ENCODE measurements at regions not wholly inside any gene's neighbourhood (a gene's known extent, or its start where the extent isn't known, plus 50 kb on each side); places are given as distances from the start of the nearest gene placed in this dataset.
A peak's percentile ranks its signal among the peaks of the same experiment; 100 is the strongest.

DNA sequence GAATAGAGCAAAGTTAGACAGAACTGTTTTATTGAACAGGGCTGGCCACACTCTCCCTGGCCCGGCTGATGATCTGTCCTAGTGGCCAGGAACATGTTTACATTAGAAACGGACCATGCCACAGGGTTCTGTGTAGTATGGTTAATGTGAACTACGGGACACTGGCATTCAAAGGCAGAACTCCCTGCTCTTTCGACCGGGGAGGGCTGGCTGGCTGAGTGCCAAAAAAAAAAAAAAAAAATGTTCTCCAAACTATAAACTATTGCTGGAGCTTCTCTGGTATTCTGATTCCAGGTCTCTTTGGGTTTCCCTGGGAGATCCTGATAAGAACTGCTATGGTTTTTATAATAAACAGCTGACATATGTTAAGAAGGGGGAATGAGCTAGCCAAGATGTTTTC, 1262.6 kb upstream of the SORCS1 start:
- DNase-seq (ENCODE audit: low read depth, low spot score) = no peak
- CTCF ChIA-PET = interaction anchor here (0.7 kb wide), 1 partner anchor 958 kb away, joined by 4 read pairs; no protein-coding TSS in a partner anchor
- H3K4me3 ChIP-seq (ENCODE audit: low read depth, low read length) = no peak overlapping the region
- no peak overlapping the region for H3K27ac ChIP-seq (ENCODE audit: low read depth, low read length)
- H3K9me3 ChIP-seq (ENCODE audit: control insufficient read depth, insufficient read depth, low read length) = peaks cover 6% of the 10 kb centered on the region; the same call in 1 of the 2 replicates
- POLR2A ChIA-PET = no interaction called here
- H3K27me3 ChIP-seq (ENCODE audit: control insufficient read depth, insufficient read depth, low read length) = no peaks in the 10 kb centered on the region
- TF ChIP-seq, protein P1, sequence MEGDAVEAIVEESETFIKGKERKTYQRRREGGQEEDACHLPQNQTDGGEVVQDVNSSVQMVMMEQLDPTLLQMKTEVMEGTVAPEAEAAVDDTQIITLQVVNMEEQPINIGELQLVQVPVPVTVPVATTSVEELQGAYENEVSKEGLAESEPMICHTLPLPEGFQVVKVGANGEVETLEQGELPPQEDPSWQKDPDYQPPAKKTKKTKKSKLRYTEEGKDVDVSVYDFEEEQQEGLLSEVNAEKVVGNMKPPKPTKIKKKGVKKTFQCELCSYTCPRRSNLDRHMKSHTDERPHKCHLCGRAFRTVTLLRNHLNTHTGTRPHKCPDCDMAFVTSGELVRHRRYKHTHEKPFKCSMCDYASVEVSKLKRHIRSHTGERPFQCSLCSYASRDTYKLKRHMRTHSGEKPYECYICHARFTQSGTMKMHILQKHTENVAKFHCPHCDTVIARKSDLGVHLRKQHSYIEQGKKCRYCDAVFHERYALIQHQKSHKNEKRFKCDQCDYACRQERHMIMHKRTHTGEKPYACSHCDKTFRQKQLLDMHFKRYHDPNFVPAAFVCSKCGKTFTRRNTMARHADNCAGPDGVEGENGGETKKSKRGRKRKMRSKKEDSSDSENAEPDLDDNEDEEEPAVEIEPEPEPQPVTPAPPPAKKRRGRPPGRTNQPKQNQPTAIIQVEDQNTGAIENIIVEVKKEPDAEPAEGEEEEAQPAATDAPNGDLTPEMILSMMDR (IDR thresholded peaks at IDR 0.05; ENCODE audit: low read depth, low read length) = no peak

DNA sequence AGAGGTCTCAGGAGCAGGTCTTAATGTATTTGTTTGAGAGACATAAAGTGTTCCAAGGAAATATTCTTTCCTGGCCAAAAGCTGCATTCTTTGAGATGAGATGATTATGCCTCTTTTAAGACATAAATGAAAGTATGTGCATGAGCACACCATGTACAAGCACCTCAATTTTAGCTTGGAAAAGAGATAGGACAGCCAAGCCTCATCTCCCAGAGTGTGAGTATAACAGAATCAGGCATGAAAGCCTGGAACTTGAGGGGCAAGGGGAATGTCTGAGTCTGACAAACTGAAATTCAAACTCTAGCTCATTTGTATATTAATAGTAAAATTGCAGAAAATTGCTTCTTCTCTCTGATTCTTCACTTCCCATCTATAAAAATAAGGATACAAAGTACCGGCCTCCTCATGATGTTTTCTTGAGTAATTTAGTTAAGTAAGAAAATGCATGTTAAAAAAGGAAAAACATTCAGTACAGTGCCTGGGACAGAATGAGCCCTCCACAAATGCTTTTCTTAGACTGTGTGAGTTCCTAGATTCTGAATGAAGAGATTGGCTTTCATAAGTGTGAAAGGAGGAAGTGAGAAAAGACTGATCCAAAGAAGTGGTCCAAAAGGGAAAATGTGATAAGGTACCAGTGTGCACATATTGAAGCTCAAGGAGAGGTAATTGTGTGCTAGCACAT, 1260.9 kb upstream of the SORCS1 start:
- Histone ChIP-seq H3K27ac (ENCODE audit: low read depth, low read length) (no peak overlapping the region), H3K27me3 (ENCODE audit: control insufficient read depth, insufficient read depth, low read length) (no peaks in the 10 kb centered on the region), H3K9me3 (ENCODE audit: control insufficient read depth, insufficient read depth, low read length) (peaks cover 6% of the 10 kb centered on the region; the same call in 1 of the 2 replicates), H3K4me3 (ENCODE audit: low read depth, low read length) (no peak overlapping the region)
- ChIA-PET CTCF (no interaction called here), POLR2A (no interaction called here)
- DNase-seq (ENCODE audit: low read depth, low spot score) = no peak
- TF ChIP-seq, protein P1 (IDR thresholded peaks at IDR 0.05; ENCODE audit: low read depth, low read length) = no peak

DNA sequence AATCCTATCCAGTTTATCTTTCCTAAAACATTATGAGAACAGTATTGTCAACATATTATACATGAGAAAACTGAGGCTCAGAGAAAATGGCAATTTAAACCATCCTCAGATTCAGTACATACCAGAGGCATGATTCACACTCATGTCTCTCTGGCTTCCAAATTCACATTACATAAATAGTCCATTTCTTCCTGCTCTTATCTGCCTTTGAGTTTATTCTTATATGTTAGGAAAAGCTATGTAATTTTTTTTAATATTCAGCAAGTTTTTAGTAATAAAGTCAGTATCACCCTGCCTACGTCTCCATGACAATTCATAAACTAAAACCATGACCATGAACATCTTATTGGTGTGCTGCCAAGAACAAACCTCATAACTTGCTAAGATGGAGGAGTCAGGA, 1260.2 kb upstream of the SORCS1 start:
- POLR2A ChIA-PET = no interaction called here

DNA sequence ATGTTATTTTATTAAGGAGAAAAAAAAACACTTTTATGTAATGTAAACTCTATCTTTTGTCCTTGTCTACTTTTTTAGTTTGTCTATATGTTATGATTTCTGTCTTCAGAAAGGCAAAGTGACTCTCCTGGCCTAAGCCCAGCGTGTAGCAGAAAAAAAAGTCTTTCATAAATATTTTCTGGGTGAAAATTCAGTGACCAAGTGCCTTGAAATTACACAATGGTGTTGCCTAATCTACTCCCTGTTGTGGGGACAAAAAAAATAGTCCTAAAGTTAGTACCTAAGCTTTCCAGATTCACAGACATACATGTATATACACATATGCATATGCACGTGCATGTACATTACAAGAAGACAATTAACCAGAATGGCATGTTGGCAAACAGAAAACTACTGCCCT, 1257.8 kb upstream of the SORCS1 start:
- ChIA-PET POLR2A (no interaction called here), CTCF (interaction anchor here (0.7 kb wide), 1 partner anchor 164 kb away, joined by 4 read pairs; no protein-coding TSS in a partner anchor)
- Histone ChIP-seq H3K27ac (ENCODE audit: low read depth, low read length) (no peak overlapping the region), H3K27me3 (ENCODE audit: control insufficient read depth, insufficient read depth, low read length) (no peaks in the 10 kb centered on the region), H3K9me3 (ENCODE audit: control insufficient read depth, insufficient read depth, low read length) (peaks cover 6% of the 10 kb centered on the region; the same call in 1 of the 2 replicates), H3K4me3 (ENCODE audit: low read depth, low read length) (no peak overlapping the region)
- TF ChIP-seq, protein P1 (IDR thresholded peaks at IDR 0.05; ENCODE audit: low read depth, low read length) = no peak
- no peak for DNase-seq (ENCODE audit: low read depth, low spot score)

More for the DNA sequence above, 1260.2 kb upstream of the SORCS1 start:
- peak; percentile 1 for DNase-seq (ENCODE audit: low read depth, low spot score)
- H3K27me3 ChIP-seq (ENCODE audit: control insufficient read depth, insufficient read depth, low read length) = no peaks in the 10 kb centered on the region
- H3K27ac ChIP-seq (ENCODE audit: low read depth, low read length) = no peak overlapping the region
- no peak overlapping the region for H3K4me3 ChIP-seq (ENCODE audit: low read depth, low read length)
- H3K9me3 ChIP-seq (ENCODE audit: control insufficient read depth, insufficient read depth, low read length) = peaks cover 6% of the 10 kb centered on the region; the same call in 1 of the 2 replicates
- TF ChIP-seq, protein P1 (IDR thresholded peaks at IDR 0.05; ENCODE audit: low read depth, low read length) = no peak
- CTCF ChIA-PET = no interaction called here

DNA sequence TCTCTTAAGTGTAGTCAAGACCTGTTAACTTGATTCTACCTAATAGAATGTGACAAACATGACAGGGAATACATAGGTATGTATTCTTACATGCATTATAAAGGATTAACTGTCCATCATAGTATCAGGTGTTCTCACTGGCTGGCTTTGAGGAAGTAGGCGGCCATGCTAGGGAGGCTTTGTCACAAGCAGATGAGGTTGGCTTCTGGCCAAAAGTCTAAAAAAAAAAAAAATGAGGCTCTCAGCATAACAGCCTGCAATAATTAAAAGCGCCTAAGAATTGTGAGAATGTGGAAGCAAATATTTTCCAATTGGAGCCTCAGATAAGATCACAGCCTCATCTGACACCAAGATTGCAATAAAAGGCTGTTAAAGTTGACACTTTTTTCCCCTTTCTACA, 1256.8 kb upstream of the SORCS1 start:
- TF ChIP-seq, protein P1 (IDR thresholded peaks at IDR 0.05; ENCODE audit: low read depth, low read length) = no peak
- DNase-seq (ENCODE audit: low read depth, low spot score) = no peak
- H3K4me3 ChIP-seq (ENCODE audit: low read depth, low read length) = no peak overlapping the region
- no peaks in the 10 kb centered on the region for H3K27me3 ChIP-seq (ENCODE audit: control insufficient read depth, insufficient read depth, low read length)
- ChIA-PET CTCF (no interaction called here), POLR2A (no interaction called here)
- no peaks in the 10 kb centered on the region for H3K9me3 ChIP-seq (ENCODE audit: control insufficient read depth, insufficient read depth, low read length)
- H3K27ac ChIP-seq (ENCODE audit: low read depth, low read length) = no peak overlapping the region
